ENCODE measurements at regions not wholly inside any gene's neighbourhood (a gene's known extent, or its start where the extent isn't known, plus 50 kb on each side); places are given as distances from the start of the nearest gene placed in this dataset.

DNA sequence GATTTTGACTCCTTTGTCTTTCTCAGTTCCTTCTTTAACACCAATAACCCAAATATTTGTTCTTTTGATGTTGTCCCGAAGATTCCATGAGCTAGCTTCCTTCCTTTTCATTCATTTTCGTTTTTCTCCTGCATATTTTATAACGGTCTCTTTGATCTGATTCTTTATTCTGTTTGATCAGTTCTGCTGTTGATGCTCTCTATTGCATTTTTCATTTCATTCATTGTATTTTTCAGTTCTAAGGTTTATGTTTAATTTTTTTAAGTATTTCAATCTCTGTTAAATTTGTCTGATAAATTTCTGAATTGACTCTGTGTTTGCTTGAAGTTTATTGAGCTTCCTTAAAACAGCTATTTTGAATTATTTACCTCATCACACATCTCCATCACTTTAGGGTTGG, 68.4 kb upstream of the LRCH1 start:
- no peak for DNase-seq
- no peak overlapping the region for H3K4me3 ChIP-seq
- 81 to 86% methylated on average over 3 of the region's 3 CpGs for WGBS, 2 donors
- H3K27ac ChIP-seq, result no peak overlapping the region
- TF ChIP-seq POLR2AphosphoS5 (IDR thresholded peaks at IDR 0.05) (no peak), POLR2A (IDR thresholded peaks at IDR 0.05) (no peak), EP300 (IDR thresholded peaks at IDR 0.05) (no peak)
- TF ChIP-seq, protein P1, sequence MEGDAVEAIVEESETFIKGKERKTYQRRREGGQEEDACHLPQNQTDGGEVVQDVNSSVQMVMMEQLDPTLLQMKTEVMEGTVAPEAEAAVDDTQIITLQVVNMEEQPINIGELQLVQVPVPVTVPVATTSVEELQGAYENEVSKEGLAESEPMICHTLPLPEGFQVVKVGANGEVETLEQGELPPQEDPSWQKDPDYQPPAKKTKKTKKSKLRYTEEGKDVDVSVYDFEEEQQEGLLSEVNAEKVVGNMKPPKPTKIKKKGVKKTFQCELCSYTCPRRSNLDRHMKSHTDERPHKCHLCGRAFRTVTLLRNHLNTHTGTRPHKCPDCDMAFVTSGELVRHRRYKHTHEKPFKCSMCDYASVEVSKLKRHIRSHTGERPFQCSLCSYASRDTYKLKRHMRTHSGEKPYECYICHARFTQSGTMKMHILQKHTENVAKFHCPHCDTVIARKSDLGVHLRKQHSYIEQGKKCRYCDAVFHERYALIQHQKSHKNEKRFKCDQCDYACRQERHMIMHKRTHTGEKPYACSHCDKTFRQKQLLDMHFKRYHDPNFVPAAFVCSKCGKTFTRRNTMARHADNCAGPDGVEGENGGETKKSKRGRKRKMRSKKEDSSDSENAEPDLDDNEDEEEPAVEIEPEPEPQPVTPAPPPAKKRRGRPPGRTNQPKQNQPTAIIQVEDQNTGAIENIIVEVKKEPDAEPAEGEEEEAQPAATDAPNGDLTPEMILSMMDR (IDR thresholded peaks at IDR 0.05), result no peak
- H3K36me3 ChIP-seq, result no peaks in the 10 kb centered on the region
- H3K9me3 ChIP-seq, result peaks cover 0 to 22% (median 13%) of the 10 kb centered on the region in 4 donors
- no peaks in the 10 kb centered on the region for H3K27me3 ChIP-seq
- no peaks in the 10 kb centered on the region for H3K4me1 ChIP-seq
- intact Hi-C loops (cut with DNase I), result no loop called here

DNA sequence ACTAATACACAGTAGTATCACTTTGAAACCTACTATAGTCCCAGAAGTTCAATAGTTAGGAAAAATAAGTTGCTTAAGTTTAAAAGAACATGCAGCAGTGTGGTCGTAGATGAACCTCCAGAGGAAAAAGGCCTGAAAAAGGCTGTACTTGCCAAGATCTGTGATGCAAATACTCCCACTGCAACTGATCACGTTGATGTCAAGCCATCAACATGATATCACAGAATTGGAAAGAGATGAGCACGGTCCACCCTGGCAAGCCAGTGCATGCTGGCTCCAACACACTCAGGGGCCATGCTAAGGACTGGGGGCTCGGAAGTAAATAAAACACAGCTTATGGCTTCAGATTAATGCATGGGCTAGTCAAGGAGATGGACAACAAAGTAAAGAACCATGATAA, 71.8 kb upstream of the LRCH1 start:
- TF ChIP-seq POLR2A (IDR thresholded peaks at IDR 0.05) (no peak), EP300 (IDR thresholded peaks at IDR 0.05) (no peak), POLR2AphosphoS5 (IDR thresholded peaks at IDR 0.05) (no peak)
- TF ChIP-seq, protein P1 (IDR thresholded peaks at IDR 0.05), result no peak
- Histone ChIP-seq H3K36me3 (no peaks in the 10 kb centered on the region), H3K4me1 (no peaks in the 10 kb centered on the region), H3K27me3 (no peaks in the 10 kb centered on the region), H3K4me3 (no peak overlapping the region), H3K9me3 (peaks cover 0 to 22% (median 13%) of the 10 kb centered on the region in 4 donors), H3K27ac (no peak overlapping the region)
- 76 to 89% methylated on average over 4 of the region's 4 CpGs for WGBS, 2 donors
- intact Hi-C loops (cut with DNase I), result no loop called here
- DNase-seq, result no peak

DNA sequence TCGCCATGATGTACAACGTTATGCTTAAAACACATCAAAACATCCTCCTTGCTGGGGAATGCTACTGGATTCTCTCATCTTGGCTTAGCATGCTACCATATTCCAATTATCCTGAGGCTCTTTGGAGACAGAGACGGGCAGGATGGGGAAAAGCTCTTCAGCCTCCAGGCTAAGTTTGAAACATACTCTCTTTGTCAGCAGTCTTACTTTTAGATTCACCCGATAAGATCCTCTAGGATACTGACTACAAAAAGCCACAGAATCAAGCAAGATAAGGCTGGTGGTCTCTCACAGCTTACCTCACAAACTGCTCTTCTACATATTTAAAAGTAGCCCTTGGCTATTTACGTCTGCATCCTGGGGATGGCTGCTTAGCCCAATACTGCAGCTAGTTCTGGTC, 72.8 kb upstream of the LRCH1 start:
- intact Hi-C loops (cut with DNase I), result no loop called here
- Histone ChIP-seq H3K4me1 (no peaks in the 10 kb centered on the region), H3K27me3 (no peaks in the 10 kb centered on the region), H3K4me3 (no peak overlapping the region), H3K36me3 (no peaks in the 10 kb centered on the region), H3K27ac (no peak overlapping the region), H3K9me3 (peaks cover 0 to 18% (median 11%) of the 10 kb centered on the region in 4 donors)
- DNase-seq, result no peak
- no peak for TF ChIP-seq POLR2AphosphoS5 (IDR thresholded peaks at IDR 0.05)
- 86 to 92% methylated on average over 5 of the region's 5 CpGs for WGBS, 2 donors

GRCh38 chr13:46479691-46480090, 73.3 kb upstream of the LRCH1 start:
- TF ChIP-seq, protein P1 (IDR thresholded peaks at IDR 0.05), result no peak
- no peak for TF ChIP-seq POLR2AphosphoS5 (IDR thresholded peaks at IDR 0.05)
- no peak for TF ChIP-seq POLR2A (IDR thresholded peaks at IDR 0.05)
- TF ChIP-seq EP300 (IDR thresholded peaks at IDR 0.05), result no peak
- H3K27me3 ChIP-seq, result no peaks in the 10 kb centered on the region
- H3K36me3 ChIP-seq, result no peaks in the 10 kb centered on the region
- no peaks in the 10 kb centered on the region for H3K4me1 ChIP-seq
- no peak overlapping the region for H3K27ac ChIP-seq
- DNase-seq, result no peak
- H3K4me3 ChIP-seq, result no peak overlapping the region
- 94 to 95% methylated on average over 1 of the region's 1 CpG for WGBS, 2 donors
- H3K9me3 ChIP-seq, result peaks cover 0 to 13% (median 8%) of the 10 kb centered on the region in 4 donors
- intact Hi-C loops (cut with DNase I), result no loop called here

DNA sequence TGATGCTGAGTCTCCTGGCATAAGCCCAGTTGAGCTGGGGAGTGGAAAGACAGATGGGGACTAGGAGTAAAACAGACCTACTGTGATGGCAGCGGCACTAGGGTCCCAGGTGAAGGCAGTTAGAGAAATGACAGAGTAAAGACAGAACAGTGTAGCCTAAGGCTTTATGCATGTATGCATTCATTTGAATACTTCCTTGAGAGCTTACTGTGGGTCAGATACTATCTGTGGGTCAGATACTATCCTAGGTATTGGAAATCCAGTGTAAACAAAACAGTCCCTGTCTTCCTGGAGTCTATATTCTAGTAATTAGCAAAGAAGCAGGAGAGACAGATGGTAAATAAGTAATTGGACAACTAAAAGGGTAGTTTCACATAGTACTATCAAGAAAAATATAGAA, 73.7 kb upstream of the LRCH1 start:
- Histone ChIP-seq H3K36me3 (no peaks in the 10 kb centered on the region), H3K27ac (no peak overlapping the region), H3K4me1 (no peaks in the 10 kb centered on the region), H3K9me3 (peaks cover 0 to 10% (median 6%) of the 10 kb centered on the region in 4 donors), H3K27me3 (no peaks in the 10 kb centered on the region), H3K4me3 (no peak overlapping the region)
- no peak for TF ChIP-seq EP300 (IDR thresholded peaks at IDR 0.05)
- TF ChIP-seq, protein P1 (IDR thresholded peaks at IDR 0.05), result no peak
- TF ChIP-seq POLR2A (IDR thresholded peaks at IDR 0.05), result no peak
- TF ChIP-seq POLR2AphosphoS5 (IDR thresholded peaks at IDR 0.05), result no peak
- intact Hi-C loops (cut with DNase I), result no loop called here
- DNase-seq, result no peak
- WGBS, 2 donors, result 94 to 97% methylated on average over 1 of the region's 1 CpG

All from sigmoid colon (tissue), 6 donors.